Activated T-helper 1 cell treated with anti-CD3 and anti-CD28 coated beads, Interleukin-12 subunit alpha, Interleukin-12 subunit beta, Interleukin-2, Interleukin-4 antibody, amounts not matched to agents 30 ng/mL and 10 ng/mL and 1 ng/mL, durations not matched to agents 14 hours and 24 hours and 36 hours (primary cell): ENCODE measurements at regions not wholly inside any gene's neighbourhood (a gene's known extent, or its start where the extent isn't known, plus 50 kb on each side); places are given as distances from the start of the nearest gene placed in this dataset.
"Not testable (repeated sequence)": the region's sequence is repeated elsewhere in the genome, so short reads cannot be mapped to it uniquely, and the experiment has no call there.

ENCODE experiments used
- DNase-seq: peaks from one replicate; pipeline ENCODE4 v3.0.0; 2021; ENCODE audit warnings: low spot score
- H3K27ac Mint-ChIP-seq: one replicate; pipeline ENCODE4 v1.8.0; 2021; ENCODE audit warnings: mild to moderate bottlenecking, mixed read lengths
- H3K27me3 Mint-ChIP-seq: one replicate; pipeline ENCODE4 v1.8.0; 2022; ENCODE audit warnings: mild to moderate bottlenecking, moderate library complexity, mixed read lengths; ENCODE audit not compliant: insufficient read depth
- H3K36me3 Mint-ChIP-seq: one replicate; pipeline ENCODE4 v1.8.0; 2021; ENCODE audit warnings: low read depth, mixed read lengths
- H3K4me1 Mint-ChIP-seq: one replicate; pipeline ENCODE4 v1.8.0; 2021; ENCODE audit warnings: low read depth, mixed read lengths
- H3K4me3 Mint-ChIP-seq: one replicate; pipeline ENCODE4 v1.8.0; 2021; ENCODE audit warnings: mild to moderate bottlenecking, moderate library complexity, mixed read lengths
- H3K9me3 Mint-ChIP-seq: one replicate; pipeline ENCODE4 v1.8.0; 2021; ENCODE audit warnings: mixed read lengths
- intact Hi-C: fragments of 100-400 bp; cut with micrococcal nuclease; formaldehyde crosslinking; loops from one replicate; pipeline ENCODE4 v1.15.1; 2024

GRCh38 chr6:27773542-27774263 is 138.5 kb downstream of the OR2B2 start:
- DNase-seq, H3K4me3 Mint-ChIP-seq, intact Hi-C loops, H3K9me3 Mint-ChIP-seq, H3K36me3 Mint-ChIP-seq: not testable (repeated sequence)
- Mint-ChIP-seq H3K27me3 (peaks cover 30% of the 10 kb centered on the region), H3K4me1 (peaks cover 19% of the 10 kb centered on the region), H3K27ac (peak overlapping the region; percentile 25)

DNA sequence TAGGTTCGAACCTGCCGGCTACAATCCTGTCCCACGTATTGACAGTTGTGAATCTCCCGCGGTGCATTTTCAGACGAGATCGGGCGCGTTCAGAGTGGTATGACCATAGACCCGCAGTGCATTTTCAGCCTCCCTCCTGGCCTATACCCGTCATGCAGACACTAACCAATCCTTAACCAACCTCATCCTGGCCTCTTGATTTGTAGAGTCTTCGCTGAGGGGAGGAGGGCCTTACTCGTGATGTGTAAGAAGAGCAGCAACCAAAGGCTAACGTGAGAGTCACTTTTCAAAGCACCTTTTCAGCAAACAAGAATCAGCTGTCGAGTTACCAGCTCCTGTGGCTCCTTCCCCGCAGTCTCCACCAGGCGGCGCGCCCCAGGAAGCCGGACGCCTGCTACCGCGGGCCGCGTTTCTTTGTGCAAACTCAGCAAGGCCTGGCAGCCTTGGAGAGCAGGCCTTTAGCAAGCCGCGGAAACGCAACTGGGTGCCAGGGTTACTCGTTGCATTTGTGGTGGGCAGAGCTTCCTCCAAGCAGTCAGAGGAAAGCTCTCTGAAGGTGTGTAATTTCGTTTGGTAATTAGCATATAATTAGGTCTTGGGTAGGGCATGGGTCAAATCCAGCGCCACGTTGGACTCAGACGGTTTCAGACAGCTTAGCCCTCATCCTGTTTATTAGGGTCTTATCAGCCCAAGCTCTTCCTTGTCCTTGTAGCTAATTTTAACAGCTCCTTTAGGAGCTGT is 139.8 kb downstream of the OR2B2 start:
- H3K27me3 Mint-ChIP-seq, result peaks cover 22% of the 10 kb centered on the region
- H3K27ac Mint-ChIP-seq, result peak overlapping the region; percentile 56
- H3K4me1 Mint-ChIP-seq, result peaks cover 19% of the 10 kb centered on the region
- H3K9me3 Mint-ChIP-seq, result no peaks in the 10 kb centered on the region
- intact Hi-C loops, result loop anchor here (1.0 kb wide), 5 partner anchors 15 to 130 kb away; a partner anchor contains a TSS
- H3K36me3 Mint-ChIP-seq, result no peaks in the 10 kb centered on the region
- peak; percentile 82 for DNase-seq
- H3K4me3 Mint-ChIP-seq, result no peak overlapping the region

DNA sequence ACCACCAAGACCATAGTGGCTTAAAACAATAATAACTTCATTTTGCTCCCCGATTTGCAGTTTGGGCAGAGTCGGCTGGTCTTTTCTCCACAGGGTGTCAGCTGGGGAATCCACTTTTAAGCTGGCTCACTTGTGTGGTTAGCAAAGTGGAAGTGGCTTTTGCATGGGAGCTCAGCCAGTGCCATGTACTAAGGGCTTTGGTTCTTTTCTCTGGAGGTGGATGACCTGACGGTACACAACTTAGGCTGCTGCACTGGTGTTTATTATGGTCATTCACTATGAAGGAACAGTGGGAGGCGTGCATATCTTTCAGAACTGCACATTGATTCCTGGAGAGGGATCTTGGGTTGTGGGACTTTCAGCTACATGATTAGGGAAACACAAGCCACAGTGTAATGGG is 141.0 kb downstream of the OR2B2 start:
- Mint-ChIP-seq H3K27me3 (peaks cover 16% of the 10 kb centered on the region), H3K36me3 (no peaks in the 10 kb centered on the region), H3K4me3 (no peak overlapping the region), H3K27ac (no peak overlapping the region), H3K9me3 (no peaks in the 10 kb centered on the region), H3K4me1 (peaks cover 19% of the 10 kb centered on the region)
- DNase-seq, result no peak
- intact Hi-C loops, result no loop called here

DNA sequence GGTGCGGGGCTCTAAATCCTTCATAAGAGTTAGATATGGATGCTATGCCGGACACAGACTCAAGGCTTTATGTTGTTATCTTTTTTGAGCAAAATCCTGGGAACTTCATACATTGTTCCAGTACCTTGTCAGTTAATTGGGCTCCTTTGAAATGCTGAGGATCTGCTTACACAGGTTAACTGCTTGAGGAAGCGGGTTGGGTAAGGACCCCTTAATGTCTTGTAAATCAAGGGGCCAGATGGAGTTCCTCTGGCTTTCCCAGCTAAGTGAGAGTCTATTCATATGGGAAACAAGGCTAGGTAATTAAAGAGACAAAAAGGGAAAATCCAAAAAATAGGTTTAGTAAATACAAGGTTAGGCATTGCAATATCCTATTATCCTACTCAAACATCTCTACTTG is 141.5 kb downstream of the OR2B2 start:
- H3K27me3 Mint-ChIP-seq, result peaks cover 14% of the 10 kb centered on the region
- intact Hi-C loops, result no loop called here
- H3K4me1 Mint-ChIP-seq, result peaks cover 19% of the 10 kb centered on the region
- no peaks in the 10 kb centered on the region for H3K9me3 Mint-ChIP-seq
- no peak overlapping the region for H3K4me3 Mint-ChIP-seq
- H3K27ac Mint-ChIP-seq, result no peak overlapping the region
- no peaks in the 10 kb centered on the region for H3K36me3 Mint-ChIP-seq
- DNase-seq, result no peak

GRCh38 chr6:27768556-27768955 is 143.6 kb downstream of the OR2B2 start:
- Mint-ChIP-seq H3K4me1 (peaks cover 19% of the 10 kb centered on the region), H3K27me3 (peaks cover 8% of the 10 kb centered on the region), H3K36me3 (no peaks in the 10 kb centered on the region), H3K9me3 (no peaks in the 10 kb centered on the region), H3K4me3 (no peak overlapping the region), H3K27ac (no peak overlapping the region)
- intact Hi-C loops, result no loop called here
- DNase-seq, result no peak

DNA sequence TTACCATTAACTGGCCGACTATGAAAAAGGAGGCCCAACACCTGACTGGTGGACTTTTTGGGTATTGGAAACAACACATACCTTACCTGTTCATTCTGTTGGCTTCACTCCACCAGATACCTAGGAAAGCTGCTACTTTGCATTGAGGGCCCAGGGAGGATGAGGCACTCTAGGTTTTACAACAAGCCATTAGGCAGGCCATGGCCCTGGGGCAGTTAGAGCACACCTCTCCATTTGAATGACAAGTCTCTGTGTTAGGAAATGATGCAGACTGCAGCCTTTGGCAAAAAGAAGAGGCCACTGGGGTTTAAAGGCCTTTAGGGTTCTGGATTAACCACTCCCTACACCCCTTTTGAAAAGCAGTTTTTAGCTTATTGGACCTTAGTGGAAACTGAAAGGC is 144.3 kb downstream of the OR2B2 start:
- DNase-seq, result no peak
- Mint-ChIP-seq H3K36me3 (no peaks in the 10 kb centered on the region), H3K27ac (no peak overlapping the region), H3K27me3 (peaks cover 8% of the 10 kb centered on the region), H3K4me1 (peaks cover 16% of the 10 kb centered on the region), H3K4me3 (no peak overlapping the region), H3K9me3 (no peaks in the 10 kb centered on the region)
- intact Hi-C loops, result no loop called here

- DNase-seq, result no peak
- H3K27me3 Mint-ChIP-seq, result peaks cover 8% of the 10 kb centered on the region
- no peaks in the 10 kb centered on the region for H3K9me3 Mint-ChIP-seq
- no peak overlapping the region for H3K27ac Mint-ChIP-seq
- intact Hi-C loops, result no loop called here
- peaks cover 6% of the 10 kb centered on the region for H3K4me1 Mint-ChIP-seq
- no peak overlapping the region for H3K4me3 Mint-ChIP-seq
- H3K36me3 Mint-ChIP-seq, result no peaks in the 10 kb centered on the region
Observed at GRCh38 chr6:27766405-27766804, 145.8 kb downstream of the OR2B2 start.

GRCh38 chr6:27765028-27765590 is 147.1 kb downstream of the OR2B2 start:
- peaks cover 2% of the 10 kb centered on the region for H3K27me3 Mint-ChIP-seq
- H3K9me3 Mint-ChIP-seq, result no peaks in the 10 kb centered on the region
- H3K4me3 Mint-ChIP-seq, result no peak overlapping the region
- intact Hi-C loops, result no loop called here
- no peaks in the 10 kb centered on the region for H3K36me3 Mint-ChIP-seq
- no peak for DNase-seq
- peaks cover 15% of the 10 kb centered on the region for H3K4me1 Mint-ChIP-seq
- no peak overlapping the region for H3K27ac Mint-ChIP-seq

DNA sequence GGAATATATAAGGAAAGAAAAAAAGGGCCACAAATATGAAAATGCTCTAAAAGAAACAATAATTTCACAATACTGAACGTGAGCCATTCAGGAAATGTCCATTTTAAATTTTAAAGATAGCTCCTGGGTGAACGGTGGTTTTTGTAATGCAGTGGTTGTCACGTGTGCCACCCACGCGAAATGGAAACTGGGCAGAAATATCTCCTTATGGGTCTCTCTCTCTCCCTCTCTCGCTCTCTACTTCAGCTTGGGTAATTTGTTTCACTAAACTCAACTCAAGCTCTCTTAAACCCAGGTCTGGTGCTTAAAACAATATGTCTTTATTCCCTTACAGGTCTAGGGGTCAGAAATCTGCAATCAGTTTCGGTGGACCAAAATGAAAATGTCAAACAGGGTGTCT is 150.8 kb downstream of the OR2B2 start:
- intact Hi-C loops, result no loop called here
- Mint-ChIP-seq H3K4me1 (peaks cover 46% of the 10 kb centered on the region), H3K36me3 (peaks cover 3% of the 10 kb centered on the region), H3K9me3 (no peaks in the 10 kb centered on the region), H3K27ac (no peak overlapping the region), H3K27me3 (peaks cover 2% of the 10 kb centered on the region), H3K4me3 (no peak overlapping the region)
- DNase-seq, result no peak

DNA sequence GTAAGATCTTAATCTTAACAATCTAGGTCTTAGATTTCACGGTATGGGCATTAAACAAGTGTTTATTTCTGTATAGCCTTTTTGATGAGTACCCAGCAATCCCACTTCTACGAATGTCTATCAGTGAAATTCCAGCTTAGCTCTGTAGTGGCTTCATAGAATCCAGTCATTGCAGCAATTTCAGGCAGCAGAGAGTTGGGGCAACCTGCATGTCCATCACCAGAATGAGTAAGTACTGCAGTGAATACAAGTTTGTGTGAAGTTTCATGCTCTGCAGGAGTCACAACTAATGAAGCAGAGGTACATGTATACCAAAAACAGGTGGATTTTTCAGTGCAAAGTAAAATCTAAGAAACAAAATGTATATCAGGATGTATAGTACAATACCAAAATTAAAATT is 151.7 kb downstream of the OR2B2 start:
- Mint-ChIP-seq H3K27me3 (peaks cover 2% of the 10 kb centered on the region), H3K4me3 (no peak overlapping the region), H3K4me1 (peaks cover 52% of the 10 kb centered on the region), H3K36me3 (peaks cover 3% of the 10 kb centered on the region), H3K27ac (no peak overlapping the region), H3K9me3 (no peaks in the 10 kb centered on the region)
- intact Hi-C loops, result no loop called here
- no peak for DNase-seq

- intact Hi-C loops, result loop anchor here (10.0 kb wide), 1 partner anchor 1735 kb away; a partner anchor contains a TSS
- H3K36me3 Mint-ChIP-seq, result peaks cover 3% of the 10 kb centered on the region
- no peak for DNase-seq
- H3K9me3 Mint-ChIP-seq, result no peaks in the 10 kb centered on the region
- peaks cover 55% of the 10 kb centered on the region for H3K4me1 Mint-ChIP-seq
- peaks cover 2% of the 10 kb centered on the region for H3K27me3 Mint-ChIP-seq
- no peak overlapping the region for H3K4me3 Mint-ChIP-seq
- H3K27ac Mint-ChIP-seq, result no peak overlapping the region
Observed at GRCh38 chr6:27759930-27760329, 152.3 kb downstream of the OR2B2 start.

DNA sequence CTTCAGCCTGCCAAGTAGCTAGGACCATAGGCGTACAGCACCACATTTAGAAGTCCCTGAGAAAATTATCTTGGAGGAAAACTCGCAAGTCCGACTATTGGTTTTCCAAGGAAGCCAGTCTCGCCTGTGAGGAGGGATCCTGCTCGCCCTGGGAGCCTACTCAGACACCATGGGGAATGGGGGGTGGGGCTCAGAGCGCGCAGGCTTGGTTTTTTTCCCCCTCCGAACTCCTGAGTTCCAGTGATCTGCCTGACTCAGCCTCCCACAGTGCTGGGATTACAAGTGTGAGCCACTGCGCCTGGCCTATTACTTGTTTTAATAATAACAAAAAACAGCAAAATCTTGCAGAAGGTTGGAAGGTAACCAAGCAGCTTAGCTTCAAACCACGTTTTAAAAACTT is 153.7 kb downstream of the OR2B2 start:
- intact Hi-C loops, result loop anchor here (10.0 kb wide), 1 partner anchor 1734 kb away; a partner anchor contains a TSS
- Mint-ChIP-seq H3K27me3 (no peaks in the 10 kb centered on the region), H3K9me3 (no peaks in the 10 kb centered on the region), H3K27ac (no peak overlapping the region), H3K4me1 (peaks cover 67% of the 10 kb centered on the region), H3K36me3 (peaks cover 3% of the 10 kb centered on the region), H3K4me3 (peak overlapping the region; percentile 82)
- DNase-seq, result no peak

GRCh38 chr6:27757307-27757706 is 154.9 kb downstream of the OR2B2 start:
- DNase-seq, result peak; percentile 51
- H3K9me3 Mint-ChIP-seq, result no peaks in the 10 kb centered on the region
- peak overlapping the region; percentile 46 for H3K27ac Mint-ChIP-seq
- peaks cover 69% of the 10 kb centered on the region for H3K4me1 Mint-ChIP-seq
- intact Hi-C loops, result loop anchor here (1.0 to 10.0 kb wide), 2 partner anchors 15 to 1733 kb away; a partner anchor contains a TSS
- H3K4me3 Mint-ChIP-seq, result peak overlapping the region; percentile 82
- peaks cover 4% of the 10 kb centered on the region for H3K36me3 Mint-ChIP-seq
- no peaks in the 10 kb centered on the region for H3K27me3 Mint-ChIP-seq
